ENCODE measurements at regions not wholly inside any gene's neighbourhood (a gene's known extent, or its start where the extent isn't known, plus 50 kb on each side); places are given as distances from the start of the nearest gene placed in this dataset.

- Histone ChIP-seq H3K4me3 (ENCODE audit: low read depth, low read length) (no peak overlapping the region), H3K18ac (ENCODE audit: low read length) (no peak overlapping the region), H3K27ac (ENCODE audit: low read depth, low read length) (no peak overlapping the region), H3K9ac (ENCODE audit: low read length) (no peak overlapping the region), H2AFZ (ENCODE audit: insufficient read depth, low read length, poor library complexity) (no peak overlapping the region), H2BK5ac (ENCODE audit: low read depth, low read length, poor library complexity) (no peak overlapping the region), H2AK5ac (ENCODE audit: low read length) (no peak overlapping the region), H3K4me2 (ENCODE audit: low read length) (no peak overlapping the region), H4K12ac (ENCODE audit: low read depth, low read length) (no peak overlapping the region), H3K79me1 (ENCODE audit: low read length) (no peaks in the 10 kb centered on the region), H4K8ac (ENCODE audit: low read depth, low read length) (no peak overlapping the region), H3K9me3 (ENCODE audit: insufficient read depth, low read depth, low read length) (peaks cover 1% of the 10 kb centered on the region), H3K4me1 (ENCODE audit: control insufficient read depth in 1 of 2, insufficient read depth in 2 of 2, low read length in 2 of 2) (no peaks in the 10 kb centered on the region), H3K4ac (ENCODE audit: low read depth, low read length) (no peak overlapping the region), H3K27me3 (ENCODE audit: insufficient read depth, low read length) (no peaks in the 10 kb centered on the region), H4K91ac (ENCODE audit: low read depth, low read length) (no peak overlapping the region), H2BK12ac (ENCODE audit: low read length) (no peak overlapping the region), H3K79me2 (ENCODE audit: control insufficient read depth, insufficient read depth, low read length, poor library complexity) (no peaks in the 10 kb centered on the region), H3K36me3 (ENCODE audit: control insufficient read depth in 1 of 2, insufficient read depth in 2 of 2, low read length in 2 of 2) (no peaks in the 10 kb centered on the region), H2BK120ac (ENCODE audit: insufficient read depth, low read length, poor library complexity) (no peak overlapping the region), H3K23ac (ENCODE audit: low read length) (no peak overlapping the region), H3K14ac (ENCODE audit: low read length) (no peak overlapping the region)
- WGBS (ENCODE audit: extremely low coverage, insufficient coverage, insufficient read length), result no CpG with 5 or more reads among the region's 8 CpGs
- no peak for DNase-seq
Observed at GRCh38 chr4:4782969-4783368, 76.5 kb upstream of the MSX1 start.

- Histone ChIP-seq H3K27me3 (ENCODE audit: insufficient read depth, low read length) (no peaks in the 10 kb centered on the region), H3K4ac (ENCODE audit: low read depth, low read length) (no peak overlapping the region), H3K18ac (ENCODE audit: low read length) (no peak overlapping the region), H3K23ac (ENCODE audit: low read length) (no peak overlapping the region), H3K4me1 (ENCODE audit: control insufficient read depth in 1 of 2, insufficient read depth in 2 of 2, low read length in 2 of 2) (no peaks in the 10 kb centered on the region), H2BK5ac (ENCODE audit: low read depth, low read length, poor library complexity) (no peak overlapping the region), H2BK12ac (ENCODE audit: low read length) (no peak overlapping the region), H4K91ac (ENCODE audit: low read depth, low read length) (no peak overlapping the region), H2AFZ (ENCODE audit: insufficient read depth, low read length, poor library complexity) (no peak overlapping the region), H2BK120ac (ENCODE audit: insufficient read depth, low read length, poor library complexity) (no peak overlapping the region), H4K8ac (ENCODE audit: low read depth, low read length) (no peak overlapping the region), H3K4me3 (ENCODE audit: low read depth, low read length) (no peak overlapping the region), H3K27ac (ENCODE audit: low read depth, low read length) (no peak overlapping the region), H3K9ac (ENCODE audit: low read length) (no peak overlapping the region), H3K9me3 (ENCODE audit: insufficient read depth, low read depth, low read length) (peaks cover 1% of the 10 kb centered on the region), H3K14ac (ENCODE audit: low read length) (no peak overlapping the region), H3K36me3 (ENCODE audit: control insufficient read depth in 1 of 2, insufficient read depth in 2 of 2, low read length in 2 of 2) (no peaks in the 10 kb centered on the region), H3K79me1 (ENCODE audit: low read length) (no peaks in the 10 kb centered on the region), H2AK5ac (ENCODE audit: low read length) (no peak overlapping the region), H3K4me2 (ENCODE audit: low read length) (no peak overlapping the region), H3K79me2 (ENCODE audit: control insufficient read depth, insufficient read depth, low read length, poor library complexity) (no peaks in the 10 kb centered on the region), H4K12ac (ENCODE audit: low read depth, low read length) (no peak overlapping the region)
- DNase-seq, result no peak
- no CpG with 5 or more reads among the region's 14 CpGs for WGBS (ENCODE audit: extremely low coverage, insufficient coverage, insufficient read length)
Observed at GRCh38 chr4:4781936-4782707, 77.3 kb upstream of the MSX1 start.

DNA sequence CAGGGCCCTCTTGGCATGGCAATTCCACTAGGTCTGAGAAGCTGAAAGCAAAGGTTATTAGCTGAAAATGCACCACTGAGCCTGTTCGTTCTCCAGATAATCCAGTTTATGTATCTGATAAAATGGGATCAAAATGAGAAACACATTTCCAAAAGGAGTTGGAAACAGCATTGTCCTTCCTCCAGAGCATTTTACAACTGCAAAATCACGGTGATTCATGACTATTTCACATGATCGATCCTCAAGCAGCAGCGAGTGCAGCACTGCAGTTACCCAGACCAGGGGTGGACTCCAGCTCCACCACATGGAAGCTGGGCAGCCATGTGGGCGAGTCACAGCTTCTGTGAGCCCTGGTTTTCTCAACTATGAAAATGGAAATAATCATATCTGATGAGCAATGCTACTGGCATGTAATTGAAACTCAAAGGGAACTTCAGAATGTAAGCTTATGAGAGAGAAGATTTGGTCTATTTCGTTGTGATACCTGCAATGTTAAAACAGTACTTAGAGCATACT lies 78.7 kb upstream of the MSX1 start:
- Histone ChIP-seq H3K36me3 (ENCODE audit: control insufficient read depth in 1 of 2, insufficient read depth in 2 of 2, low read length in 2 of 2) (no peaks in the 10 kb centered on the region), H3K9me3 (ENCODE audit: insufficient read depth, low read depth, low read length) (no peaks in the 10 kb centered on the region), H3K23ac (ENCODE audit: low read length) (no peak overlapping the region), H3K4me3 (ENCODE audit: low read depth, low read length) (no peak overlapping the region), H2BK5ac (ENCODE audit: low read depth, low read length, poor library complexity) (no peak overlapping the region), H3K18ac (ENCODE audit: low read length) (no peak overlapping the region), H2AK5ac (ENCODE audit: low read length) (no peak overlapping the region), H3K79me1 (ENCODE audit: low read length) (no peaks in the 10 kb centered on the region), H4K91ac (ENCODE audit: low read depth, low read length) (no peak overlapping the region), H3K79me2 (ENCODE audit: control insufficient read depth, insufficient read depth, low read length, poor library complexity) (no peaks in the 10 kb centered on the region), H3K4me2 (ENCODE audit: low read length) (no peak overlapping the region), H3K4me1 (ENCODE audit: control insufficient read depth in 1 of 2, insufficient read depth in 2 of 2, low read length in 2 of 2) (no peaks in the 10 kb centered on the region), H2BK120ac (ENCODE audit: insufficient read depth, low read length, poor library complexity) (no peak overlapping the region), H2BK12ac (ENCODE audit: low read length) (no peak overlapping the region), H3K14ac (ENCODE audit: low read length) (no peak overlapping the region), H3K27me3 (ENCODE audit: insufficient read depth, low read length) (no peaks in the 10 kb centered on the region), H4K8ac (ENCODE audit: low read depth, low read length) (no peak overlapping the region), H2AFZ (ENCODE audit: insufficient read depth, low read length, poor library complexity) (no peak overlapping the region), H3K27ac (ENCODE audit: low read depth, low read length) (no peak overlapping the region), H3K9ac (ENCODE audit: low read length) (no peak overlapping the region), H4K12ac (ENCODE audit: low read depth, low read length) (no peak overlapping the region), H3K4ac (ENCODE audit: low read depth, low read length) (no peak overlapping the region)
- no peak for DNase-seq
- no CpG with 5 or more reads among the region's 6 CpGs for WGBS (ENCODE audit: extremely low coverage, insufficient coverage, insufficient read length)

DNA sequence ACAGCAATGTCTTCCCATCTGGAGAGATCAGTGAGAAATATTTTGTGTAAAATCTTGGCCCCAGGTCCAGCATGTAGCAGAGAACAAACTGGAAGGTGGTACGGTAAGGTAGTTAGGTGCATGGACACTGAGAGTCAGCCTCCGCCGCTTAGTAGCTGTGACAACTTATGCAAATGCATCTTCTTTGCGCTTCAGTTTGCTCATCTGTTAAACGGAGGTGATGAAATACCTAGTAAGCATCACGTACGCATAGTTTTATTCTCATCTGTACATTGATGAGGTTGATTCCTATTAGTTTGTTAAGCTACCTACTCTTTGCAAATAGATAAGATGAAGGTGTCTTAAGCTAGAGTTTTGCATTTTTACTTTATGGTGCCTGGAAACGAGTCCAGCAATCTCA lies 80.0 kb upstream of the MSX1 start:
- no peak overlapping the region for H2BK12ac ChIP-seq (ENCODE audit: low read length)
- H4K12ac ChIP-seq (ENCODE audit: low read depth, low read length), result no peak overlapping the region
- H3K4me3 ChIP-seq (ENCODE audit: low read depth, low read length), result no peak overlapping the region
- no peaks in the 10 kb centered on the region for H3K79me2 ChIP-seq (ENCODE audit: control insufficient read depth, insufficient read depth, low read length, poor library complexity)
- H3K79me1 ChIP-seq (ENCODE audit: low read length), result no peaks in the 10 kb centered on the region
- H4K8ac ChIP-seq (ENCODE audit: low read depth, low read length), result no peak overlapping the region
- no peaks in the 10 kb centered on the region for H3K27me3 ChIP-seq (ENCODE audit: insufficient read depth, low read length)
- no peak overlapping the region for H3K14ac ChIP-seq (ENCODE audit: low read length)
- no peak overlapping the region for H3K4ac ChIP-seq (ENCODE audit: low read depth, low read length)
- H3K4me1 ChIP-seq (ENCODE audit: control insufficient read depth in 1 of 2, insufficient read depth in 2 of 2, low read length in 2 of 2), result no peaks in the 10 kb centered on the region
- H3K27ac ChIP-seq (ENCODE audit: low read depth, low read length), result no peak overlapping the region
- WGBS (ENCODE audit: extremely low coverage, insufficient coverage, insufficient read length), result no CpG with 5 or more reads among the region's 8 CpGs
- H2AK5ac ChIP-seq (ENCODE audit: low read length), result no peak overlapping the region
- no peak overlapping the region for H2BK120ac ChIP-seq (ENCODE audit: insufficient read depth, low read length, poor library complexity)
- H2BK5ac ChIP-seq (ENCODE audit: low read depth, low read length, poor library complexity), result no peak overlapping the region
- H3K23ac ChIP-seq (ENCODE audit: low read length), result no peak overlapping the region
- H3K36me3 ChIP-seq (ENCODE audit: control insufficient read depth in 1 of 2, insufficient read depth in 2 of 2, low read length in 2 of 2), result no peaks in the 10 kb centered on the region
- H3K9me3 ChIP-seq (ENCODE audit: insufficient read depth, low read depth, low read length), result no peaks in the 10 kb centered on the region
- no peak overlapping the region for H4K91ac ChIP-seq (ENCODE audit: low read depth, low read length)
- H3K18ac ChIP-seq (ENCODE audit: low read length), result no peak overlapping the region
- H3K9ac ChIP-seq (ENCODE audit: low read length), result no peak overlapping the region
- no peak overlapping the region for H2AFZ ChIP-seq (ENCODE audit: insufficient read depth, low read length, poor library complexity)
- H3K4me2 ChIP-seq (ENCODE audit: low read length), result no peak overlapping the region
- no peak for DNase-seq

Data from trophoblast cell (in vitro differentiated cells and primary cell).